AG04449 (cell line): ENCODE measurements at regions not wholly inside any gene's neighbourhood (a gene's known extent, or its start where the extent isn't known, plus 50 kb on each side); places are given as distances from the start of the nearest gene placed in this dataset.
"Not testable (repeated sequence)": the region's sequence is repeated elsewhere in the genome, so short reads cannot be mapped to it uniquely, and the experiment has no call there.

ENCODE experiments used
- CTCF ChIA-PET: fragments of 350-600 bp; formaldehyde crosslinking; extraction: SDS; loops from one replicate; lab custom pipeline; 2021; ENCODE audit warnings: antibody characterized with exemption; lab: Yijun Ruan, JAX
- POLR2A ChIA-PET: fragments of 400-600, 350-600 bp; formaldehyde crosslinking; extraction: SDS; loops from one replicate; lab custom pipeline; 2020; ENCODE audit warnings: antibody characterized with exemption, inconsistent platforms; lab: Yijun Ruan, JAX
- DNase-seq: peaks from one replicate; pipeline ENCODE4 v3.0.0-alpha.2; 2010; ENCODE audit warnings: low read depth, low spot score
- H3K4me3 ChIP-seq: 2 replicates; pipeline ENCODE4 v1.5.1; 2011; ENCODE audit warnings: low read depth, mild to moderate bottlenecking, control low read depth, low read length
- TF ChIP-seq, protein P1 (sequence below): IDR thresholded peaks from one replicate; pipeline ENCODE4 v1.5.1; 2011; ENCODE audit warnings: mild to moderate bottlenecking, moderate library complexity, low read length, control low read depth, inconsistent platforms; ENCODE audit not compliant: insufficient read depth; ENCODE audit errors: missing control alignments

DNA sequence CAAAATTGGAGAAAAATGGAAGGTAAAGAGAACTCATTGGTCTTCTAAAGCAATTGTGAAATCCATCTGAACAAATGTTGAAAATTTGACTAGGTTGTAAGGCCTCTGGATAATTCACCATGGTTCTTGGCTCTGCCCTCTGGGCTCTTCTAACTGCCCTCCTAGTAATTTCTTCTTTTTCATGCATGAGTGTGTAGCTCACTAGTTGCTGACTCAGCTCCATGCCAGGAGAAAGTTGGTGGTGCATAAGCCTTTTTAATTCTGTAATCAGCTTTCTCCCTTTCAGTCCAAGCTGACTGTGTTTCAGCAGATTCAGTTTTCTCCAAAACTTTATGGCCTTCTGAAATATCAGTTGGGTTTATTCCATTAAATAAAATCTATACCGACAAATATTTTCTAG, 877.8 kb upstream of the ATXN7L3B start:
- no peak overlapping the region for H3K4me3 ChIP-seq
- TF ChIP-seq, protein P1, sequence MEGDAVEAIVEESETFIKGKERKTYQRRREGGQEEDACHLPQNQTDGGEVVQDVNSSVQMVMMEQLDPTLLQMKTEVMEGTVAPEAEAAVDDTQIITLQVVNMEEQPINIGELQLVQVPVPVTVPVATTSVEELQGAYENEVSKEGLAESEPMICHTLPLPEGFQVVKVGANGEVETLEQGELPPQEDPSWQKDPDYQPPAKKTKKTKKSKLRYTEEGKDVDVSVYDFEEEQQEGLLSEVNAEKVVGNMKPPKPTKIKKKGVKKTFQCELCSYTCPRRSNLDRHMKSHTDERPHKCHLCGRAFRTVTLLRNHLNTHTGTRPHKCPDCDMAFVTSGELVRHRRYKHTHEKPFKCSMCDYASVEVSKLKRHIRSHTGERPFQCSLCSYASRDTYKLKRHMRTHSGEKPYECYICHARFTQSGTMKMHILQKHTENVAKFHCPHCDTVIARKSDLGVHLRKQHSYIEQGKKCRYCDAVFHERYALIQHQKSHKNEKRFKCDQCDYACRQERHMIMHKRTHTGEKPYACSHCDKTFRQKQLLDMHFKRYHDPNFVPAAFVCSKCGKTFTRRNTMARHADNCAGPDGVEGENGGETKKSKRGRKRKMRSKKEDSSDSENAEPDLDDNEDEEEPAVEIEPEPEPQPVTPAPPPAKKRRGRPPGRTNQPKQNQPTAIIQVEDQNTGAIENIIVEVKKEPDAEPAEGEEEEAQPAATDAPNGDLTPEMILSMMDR = no peak
- ChIA-PET POLR2A (no interaction called here), CTCF (no interaction called here)
- no peak for DNase-seq

GRCh38 chr12:73665193-73665592, 872.4 kb upstream of the ATXN7L3B start:
- ChIA-PET CTCF (no interaction called here), POLR2A (no interaction called here)
- no peak overlapping the region for H3K4me3 ChIP-seq
- DNase-seq = no peak
- TF ChIP-seq, protein P1 = no peak

DNA sequence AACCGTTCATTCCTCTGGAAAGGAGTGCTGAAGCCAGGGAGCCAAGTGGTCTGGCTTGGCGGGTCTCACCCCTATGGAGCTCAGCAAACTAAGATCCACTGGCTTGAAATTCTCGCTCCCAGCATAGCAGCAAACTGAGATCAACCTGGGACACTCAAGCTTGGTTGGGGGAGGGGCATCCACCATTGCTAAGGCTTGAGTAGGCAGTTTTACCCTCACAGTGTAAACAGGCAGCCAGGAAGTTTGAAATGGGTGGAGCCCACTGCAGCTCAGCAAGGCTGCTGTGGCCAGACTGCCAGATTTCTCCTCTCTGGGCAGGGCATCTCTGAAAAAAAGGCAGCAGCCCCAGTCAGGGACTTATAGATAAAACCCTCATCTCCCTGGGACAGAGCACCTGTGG, 866.1 kb upstream of the ATXN7L3B start:
- POLR2A ChIA-PET, CTCF ChIA-PET, DNase-seq, H3K4me3 ChIP-seq: not testable (repeated sequence)

DNA sequence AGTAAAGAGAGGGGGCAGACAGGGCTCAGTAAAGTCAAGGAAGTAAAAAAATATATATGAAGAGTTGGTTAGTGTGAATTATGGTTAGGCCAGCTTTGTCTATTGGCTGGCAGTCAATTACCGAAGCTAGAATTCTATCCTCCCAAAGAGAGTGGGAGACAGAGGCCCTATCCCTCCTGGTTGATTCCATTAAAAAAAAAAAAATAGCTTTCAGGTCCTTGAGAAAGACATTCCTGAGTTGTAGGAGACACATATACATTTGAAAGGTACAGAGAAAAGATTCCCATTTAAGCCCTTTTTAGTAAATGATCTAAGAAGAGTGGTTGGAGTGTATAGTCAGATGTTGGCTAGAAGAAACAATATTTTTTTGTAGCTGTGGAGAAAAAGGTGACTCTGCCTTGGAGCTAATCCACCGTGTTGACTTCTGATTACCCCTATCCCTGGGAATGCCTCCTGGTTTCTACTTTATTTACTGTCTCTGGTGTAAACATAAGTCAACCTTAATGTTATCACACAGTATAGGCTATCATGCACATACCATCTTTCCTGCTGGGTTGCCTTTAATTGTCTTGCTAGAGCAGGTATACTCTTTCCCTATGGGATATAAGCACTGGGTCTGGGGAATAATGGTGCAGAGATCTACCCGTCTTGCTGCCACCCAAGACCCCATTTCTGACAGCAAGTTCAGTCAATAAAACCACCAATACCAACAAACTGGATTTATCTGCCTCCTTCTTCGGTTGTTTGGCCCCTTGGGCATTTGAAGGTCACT, 859.9 kb upstream of the ATXN7L3B start:
- TF ChIP-seq, protein P1 = no peak
- ChIA-PET CTCF (no interaction called here), POLR2A (no interaction called here)
- DNase-seq = no peak
- H3K4me3 ChIP-seq = no peak overlapping the region

GRCh38 chr12:73678335-73678734, 859.3 kb upstream of the ATXN7L3B start:
- DNase-seq = no peak
- ChIA-PET CTCF (no interaction called here), POLR2A (no interaction called here)
- H3K4me3 ChIP-seq = no peak overlapping the region
- TF ChIP-seq, protein P1 = no peak

DNA sequence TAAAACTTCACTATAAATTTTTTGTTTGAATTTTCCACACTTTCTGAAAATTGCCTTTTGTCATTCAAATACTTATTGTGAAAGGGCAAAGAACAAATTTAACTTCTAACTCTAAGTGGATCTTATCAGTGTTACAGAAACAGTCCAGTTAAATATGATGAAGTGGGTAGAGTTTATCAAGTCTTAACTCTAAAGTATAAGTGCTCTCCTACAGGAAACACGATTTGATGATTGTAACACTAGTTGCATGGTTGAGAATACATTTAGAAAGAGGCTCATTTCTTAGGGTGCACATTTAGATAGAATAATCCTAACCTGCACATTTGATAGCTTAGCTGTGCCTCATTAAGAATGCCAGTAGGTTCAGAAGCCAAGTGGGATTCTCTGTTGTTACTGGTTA, 838.3 kb upstream of the ATXN7L3B start:
- POLR2A ChIA-PET = no interaction called here
- TF ChIP-seq, protein P1 = no peak
- no peak overlapping the region for H3K4me3 ChIP-seq
- CTCF ChIA-PET = no interaction called here
- no peak for DNase-seq

GRCh38 chr12:73714655-73715054, 823.0 kb upstream of the ATXN7L3B start:
- no peak for DNase-seq
- ChIA-PET CTCF (no interaction called here), POLR2A (no interaction called here)
- no peak overlapping the region for H3K4me3 ChIP-seq
- TF ChIP-seq, protein P1 = no peak

GRCh38 chr12:73716143-73716542, 821.5 kb upstream of the ATXN7L3B start:
- H3K4me3 ChIP-seq, CTCF ChIA-PET, DNase-seq, POLR2A ChIA-PET: not testable (repeated sequence)
